Esophagus squamous epithelium (tissue), 5 donors: ENCODE measurements at regions not wholly inside any gene's neighbourhood (a gene's known extent, or its start where the extent isn't known, plus 50 kb on each side); places are given as distances from the start of the nearest gene placed in this dataset.
"Not testable (repeated sequence)": the region's sequence is repeated elsewhere in the genome, so short reads cannot be mapped to it uniquely, and the experiment has no call there.

Source experiments
- DNase-seq: peaks from one replicate; lab custom pipeline; 2025; lab: John Stamatoyannopoulos, UW
- H3K27ac ChIP-seq, 4 donors: fragments of 200-600 bp; sonication (generic); one replicate each; pipeline ENCODE4 v1.5.1; 2016 to 2019; ENCODE audit warnings: mild to moderate bottlenecking in 1 of 4
- H3K27me3 ChIP-seq, 4 donors: fragments of 200-600 bp; sonication (generic); 1 replicate in 3 of 4; 2 replicates in 1 of 4; pipeline versions ENCODE4 v1.5.1 to v1.6.0; 2017 to 2021; ENCODE audit warnings: antibody characterized with exemption in 1 of 4
- H3K36me3 ChIP-seq, 3 donors: fragments of 200-600 bp; sonication (generic); one replicate each; pipeline ENCODE4 v1.5.1; 2016 to 2019
- H3K4me1 ChIP-seq, 3 donors: fragments of 200-600 bp; sonication (generic); one replicate each; pipeline ENCODE4 v1.5.1; 2017 to 2019
- H3K4me3 ChIP-seq, 4 donors: fragments of 200-600 bp; sonication (generic); 1 replicate in 3 of 4; 2 replicates in 1 of 4; pipeline ENCODE4 v1.5.1; 2016 to 2019; ENCODE audit warnings: mild to moderate bottlenecking in 2 of 4, moderate library complexity in 1 of 4
- H3K9me3 ChIP-seq, 3 donors: fragments of 200-600 bp; sonication (generic); one replicate each; pipeline ENCODE4 v1.5.1; 2016 to 2019
- POLR2A ChIP-seq, 4 donors: fragments of 450-650 bp; IDR thresholded peaks; one replicate each; pipeline ENCODE4 v1.6.1; 2017; ENCODE audit warnings: antibody characterized with exemption in 4 of 4, mild to moderate bottlenecking in 4 of 4, moderate library complexity in 3 of 4
- WGBS, 2 donors: methylation state at CpG; one replicate each; pipeline ENCODE4 v1.1.5; 2018; 5-methylcytosine and 5-hydroxymethylcytosine counted together
- intact Hi-C: fragments of 100-400 bp; cut with DNase I; formaldehyde crosslinking; loops from one replicate; pipeline ENCODE4 v1.15.0; 2022
- TF ChIP-seq, protein P1 (sequence below), 6 experiments: fragments of 450-650 bp in 4 of 6; fragments of 200-600 bp in 2 of 6; sonication (generic) in 2 of 6; IDR thresholded peaks; one replicate each; pipeline ENCODE4 v1.5.1; 2016 to 2019; ENCODE audit warnings: antibody characterized with exemption in 6 of 6, mild to moderate bottlenecking in 4 of 6, moderate library complexity in 4 of 6
- donor health status: DM: yes; HTN: yes; CAD: no.

DNA sequence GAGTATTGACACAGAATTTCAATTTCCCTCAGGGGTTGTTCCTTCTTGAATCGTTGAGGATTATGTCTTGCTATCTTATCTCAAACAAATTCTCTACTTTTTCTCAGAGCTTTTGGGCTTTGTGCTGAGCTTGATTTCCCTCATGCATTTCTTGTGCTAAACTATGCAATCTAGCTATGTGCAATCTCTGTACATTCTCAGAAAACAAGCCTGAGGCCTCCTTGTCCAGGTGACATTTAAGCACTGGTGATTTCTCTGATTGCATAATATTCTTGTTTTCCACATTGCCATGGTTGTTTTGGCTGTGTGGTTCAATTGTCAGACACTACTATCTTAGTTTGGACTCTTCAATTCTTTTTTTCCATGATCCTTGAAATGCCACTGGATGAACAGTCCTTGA is 81.2 kb upstream of the MAN1A1 start:
- 50 to 63% methylated on average over 1 of the region's 1 CpG for WGBS, 2 donors
- H3K4me3 ChIP-seq = no peak overlapping the region
- no peak overlapping the region for H3K27ac ChIP-seq
- TF ChIP-seq, protein P1, sequence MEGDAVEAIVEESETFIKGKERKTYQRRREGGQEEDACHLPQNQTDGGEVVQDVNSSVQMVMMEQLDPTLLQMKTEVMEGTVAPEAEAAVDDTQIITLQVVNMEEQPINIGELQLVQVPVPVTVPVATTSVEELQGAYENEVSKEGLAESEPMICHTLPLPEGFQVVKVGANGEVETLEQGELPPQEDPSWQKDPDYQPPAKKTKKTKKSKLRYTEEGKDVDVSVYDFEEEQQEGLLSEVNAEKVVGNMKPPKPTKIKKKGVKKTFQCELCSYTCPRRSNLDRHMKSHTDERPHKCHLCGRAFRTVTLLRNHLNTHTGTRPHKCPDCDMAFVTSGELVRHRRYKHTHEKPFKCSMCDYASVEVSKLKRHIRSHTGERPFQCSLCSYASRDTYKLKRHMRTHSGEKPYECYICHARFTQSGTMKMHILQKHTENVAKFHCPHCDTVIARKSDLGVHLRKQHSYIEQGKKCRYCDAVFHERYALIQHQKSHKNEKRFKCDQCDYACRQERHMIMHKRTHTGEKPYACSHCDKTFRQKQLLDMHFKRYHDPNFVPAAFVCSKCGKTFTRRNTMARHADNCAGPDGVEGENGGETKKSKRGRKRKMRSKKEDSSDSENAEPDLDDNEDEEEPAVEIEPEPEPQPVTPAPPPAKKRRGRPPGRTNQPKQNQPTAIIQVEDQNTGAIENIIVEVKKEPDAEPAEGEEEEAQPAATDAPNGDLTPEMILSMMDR (IDR thresholded peaks at IDR 0.05) = no peak
- no peak for TF ChIP-seq POLR2A (IDR thresholded peaks at IDR 0.05)
- no peak for DNase-seq
- H3K27me3 ChIP-seq = no peaks in the 10 kb centered on the region
- H3K9me3 ChIP-seq = no peaks in the 10 kb centered on the region
- intact Hi-C loops = no loop called here
- H3K4me1 ChIP-seq = no peaks in the 10 kb centered on the region
- H3K36me3 ChIP-seq = no peaks in the 10 kb centered on the region

- no peak overlapping the region for H3K27ac ChIP-seq
- no peaks in the 10 kb centered on the region for H3K4me1 ChIP-seq
- H3K4me3 ChIP-seq = no peak overlapping the region
- intact Hi-C loops = no loop called here
- no peak for DNase-seq
- TF ChIP-seq, protein P1 (IDR thresholded peaks at IDR 0.05) = no peak
- TF ChIP-seq POLR2A (IDR thresholded peaks at IDR 0.05) = no peak
- H3K36me3 ChIP-seq = no peaks in the 10 kb centered on the region
- no peaks in the 10 kb centered on the region for H3K27me3 ChIP-seq
- no peaks in the 10 kb centered on the region for H3K9me3 ChIP-seq
These were observed 79.1 kb upstream of the MAN1A1 start for GRCh38 chr6:119428633-119429032.

DNA sequence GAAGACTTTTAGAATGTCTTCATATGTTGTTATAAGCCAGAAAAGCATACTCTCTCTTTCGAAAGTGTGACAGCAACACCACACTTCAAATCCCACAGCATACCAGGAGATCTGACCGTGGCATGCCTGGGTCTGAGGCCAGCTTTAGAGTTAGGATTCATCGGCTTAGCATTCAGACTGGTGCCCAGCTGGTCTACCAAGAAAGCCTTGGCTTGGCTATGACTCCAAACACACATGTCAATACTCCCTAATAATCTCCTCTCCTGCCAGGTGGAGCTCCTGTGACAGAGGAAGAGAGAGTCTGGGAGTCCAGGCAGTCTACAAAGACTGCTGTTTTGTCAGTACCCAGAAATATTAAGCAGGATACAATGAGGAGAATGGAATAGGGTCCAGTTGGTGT is 77.1 kb upstream of the MAN1A1 start:
- no peaks in the 10 kb centered on the region for H3K9me3 ChIP-seq
- no peak overlapping the region for H3K27ac ChIP-seq
- H3K27me3 ChIP-seq = no peaks in the 10 kb centered on the region
- H3K4me3 ChIP-seq = no peak overlapping the region
- DNase-seq = no peak
- intact Hi-C loops = no loop called here
- TF ChIP-seq, protein P1 (IDR thresholded peaks at IDR 0.05) = no peak
- TF ChIP-seq POLR2A (IDR thresholded peaks at IDR 0.05) = no peak
- WGBS, 2 donors = 61 to 74% methylated on average over 3 of the region's 3 CpGs
- no peaks in the 10 kb centered on the region for H3K36me3 ChIP-seq
- no peaks in the 10 kb centered on the region for H3K4me1 ChIP-seq

- Histone ChIP-seq H3K27me3 (no peaks in the 10 kb centered on the region), H3K27ac (no peak overlapping the region), H3K9me3 (no peaks in the 10 kb centered on the region), H3K4me3 (no peak overlapping the region), H3K4me1 (no peaks in the 10 kb centered on the region), H3K36me3 (no peaks in the 10 kb centered on the region)
- no peak for DNase-seq
- TF ChIP-seq, protein P1 (IDR thresholded peaks at IDR 0.05) = no peak
- no peak for TF ChIP-seq POLR2A (IDR thresholded peaks at IDR 0.05)
- WGBS, 2 donors = 89 to 93% methylated on average over 5 of the region's 5 CpGs
- intact Hi-C loops = no loop called here
These were observed 74.4 kb upstream of the MAN1A1 start for GRCh38 chr6:119423996-119424395.

- H3K27ac ChIP-seq, DNase-seq, H3K27me3 ChIP-seq, H3K36me3 ChIP-seq, H3K4me1 ChIP-seq, H3K4me3 ChIP-seq, intact Hi-C loops, H3K9me3 ChIP-seq: not testable (repeated sequence)
- WGBS, 2 donors = 67 to 100% methylated on average over 1 to 2 of the region's 2 CpGs
These were observed 68.5 kb upstream of the MAN1A1 start for GRCh38 chr6:119418084-119418483.

- Histone ChIP-seq H3K9me3 (no peaks in the 10 kb centered on the region), H3K36me3 (no peaks in the 10 kb centered on the region), H3K4me3 (no peak overlapping the region), H3K4me1 (no peaks in the 10 kb centered on the region), H3K27me3 (no peaks in the 10 kb centered on the region), H3K27ac (no peak overlapping the region)
- TF ChIP-seq, protein P1 (IDR thresholded peaks at IDR 0.05) = no peak
- TF ChIP-seq POLR2A (IDR thresholded peaks at IDR 0.05) = no peak
- intact Hi-C loops = no loop called here
- DNase-seq = no peak
- WGBS, 2 donors = 46 to 47% methylated on average over 4 of the region's 4 CpGs
These were observed 57.6 kb upstream of the MAN1A1 start for GRCh38 chr6:119407156-119407555.

- H3K27me3 ChIP-seq, H3K36me3 ChIP-seq, H3K4me3 ChIP-seq, intact Hi-C loops, H3K9me3 ChIP-seq, DNase-seq, H3K4me1 ChIP-seq, H3K27ac ChIP-seq: not testable (repeated sequence)
- 67 to 73% methylated on average over 2 of the region's 2 CpGs for whole genome bisulfite sequencing, 2 donors
These were observed 55.6 kb upstream of the MAN1A1 start for GRCh38 chr6:119405114-119405513.
